ENCODE measurements at regions not wholly inside any gene's neighbourhood (a gene's known extent, or its start where the extent isn't known, plus 50 kb on each side); places are given as distances from the start of the nearest gene placed in this dataset.

GRCh38 chr16:49016461-49016860 lies 265.2 kb downstream of the CBLN1 start:
- TF ChIP-seq CTCF (IDR thresholded peaks at IDR 0.05), result no peak
- no peak for TF ChIP-seq POLR2A (IDR thresholded peaks at IDR 0.05)

Measured in uterus (tissue), 2 donors.